Panc1 (cell line): ENCODE measurements at regions not wholly inside any gene's neighbourhood (a gene's known extent, or its start where the extent isn't known, plus 50 kb on each side); places are given as distances from the start of the nearest gene placed in this dataset.

Experiments
- ATAC-seq: fragments of 200-7000 bp; cut with Tn5 transposase; 2 replicates; pipeline ENCODE4 v1.9.1; 2020; ENCODE audit warnings: mild to moderate bottlenecking, moderate library complexity
- BruUV-seq: library from RNA; stranded (reverse); fragments of 400-500 nt; replicated peaks from 2 replicates; lab custom pipeline; 2021; lab: Mats Ljungman, UMichigan
- CTCF ChIA-PET: fragments of 300-600 bp; sonication (Branson Sonifier 250); formaldehyde crosslinking; loops from one replicate; lab custom pipeline; 2022; ENCODE audit warnings: antibody characterized with exemption; lab: Charles Lee
- POLR2A ChIA-PET: fragments of 300-600 bp; sonication (Branson Sonifier 250); formaldehyde crosslinking; loops from one replicate; lab custom pipeline; 2022; ENCODE audit warnings: antibody characterized with exemption; lab: Charles Lee
- DNase-seq: peaks from one replicate; pipeline ENCODE4 v3.0.0-alpha.2; 2010; ENCODE audit warnings: low read depth, low spot score
- H3K27ac ChIP-seq: 2 replicates; pipeline ENCODE4 v1.5.1; 2011; ENCODE audit warnings: mild to moderate bottlenecking, low read length, inconsistent platforms
- H3K27me3 ChIP-seq: fragments of 200-500 bp; sonication (Bioruptor generic); 2 replicates; pipeline ENCODE4 v1.6.0; 2014; ENCODE audit warnings: low read length, inconsistent platforms; ENCODE audit not compliant: control insufficient read depth, insufficient read depth
- H3K36me3 ChIP-seq: fragments of 200-500 bp; sonication (Bioruptor generic); 2 replicates; pipeline ENCODE4 v1.5.1; 2014; ENCODE audit warnings: inconsistent platforms, mild to moderate bottlenecking, low read length, moderate library complexity; ENCODE audit not compliant: control insufficient read depth, insufficient read depth
- H3K4me1 ChIP-seq: 2 replicates; pipeline ENCODE4 v1.5.1; 2011; ENCODE audit warnings: inconsistent platforms, mild to moderate bottlenecking, low read length, moderate library complexity; ENCODE audit not compliant: control insufficient read depth, insufficient read depth
- H3K4me3 ChIP-seq, 2 experiments: 2 replicates each; pipeline ENCODE4 v1.5.1; 2011 to 2012; ENCODE audit warnings: low read depth in 2 of 2, low read length in 2 of 2, mild to moderate bottlenecking in 2 of 2, inconsistent platforms in 1 of 2, moderate library complexity in 1 of 2
- H3K9me3 ChIP-seq: fragments of 200-500 bp; sonication (Bioruptor generic); 2 replicates; pipeline ENCODE4 v1.5.1; 2014; ENCODE audit warnings: low read depth, mild to moderate bottlenecking, inconsistent platforms, low read length, moderate library complexity; ENCODE audit not compliant: control insufficient read depth, insufficient read depth
- POLR2AphosphoS5 ChIP-seq: IDR thresholded peaks from 2 replicates; pipeline ENCODE4 v1.6.1; 2012; ENCODE audit warnings: mild to moderate bottlenecking, low read depth, low read length, moderate library complexity
- SIN3A ChIP-seq: IDR thresholded peaks from 2 replicates; pipeline ENCODE4 v1.6.1; 2012; ENCODE audit warnings: low read depth, mild to moderate bottlenecking, low read length, moderate library complexity, borderline replicate concordance; ENCODE audit not compliant: insufficient read depth
- TCF7L2 ChIP-seq: IDR thresholded peaks from 2 replicates; pipeline ENCODE4 v1.6.1; 2011; ENCODE audit warnings: mild to moderate bottlenecking, low read depth, low read length, inconsistent platforms
- in situ Hi-C: cut with HindIII; loops from 2 replicates; pipeline ENCODE4 v1.10.0; 2016; ENCODE audit warnings: low sequenced_read_pairs, low pct_unique_long_range_greater_than_20kb
- intact Hi-C: fragments of 100-400 bp; cut with micrococcal nuclease; formaldehyde crosslinking; loops from one replicate; pipeline ENCODE4 v1.10.0; 2022; ENCODE audit not compliant: unreplicated experiment
- TF ChIP-seq, protein P1 (sequence below), 2 experiments: IDR thresholded peaks; 2 replicates each; pipeline ENCODE4 v1.6.1; 2011 to 2012; ENCODE audit warnings: low read depth in 2 of 2, control low read depth in 1 of 2, low read length in 1 of 2, mild to moderate bottlenecking in 1 of 2, moderate library complexity in 1 of 2; ENCODE audit not compliant: insufficient read depth in 1 of 2
- TF ChIP-seq, protein P2 (sequence below): fragments of 450-650 bp; IDR thresholded peaks from 2 replicates; pipeline ENCODE4 v1.5.1; 2017; ENCODE audit warnings: mild to moderate bottlenecking

DNA sequence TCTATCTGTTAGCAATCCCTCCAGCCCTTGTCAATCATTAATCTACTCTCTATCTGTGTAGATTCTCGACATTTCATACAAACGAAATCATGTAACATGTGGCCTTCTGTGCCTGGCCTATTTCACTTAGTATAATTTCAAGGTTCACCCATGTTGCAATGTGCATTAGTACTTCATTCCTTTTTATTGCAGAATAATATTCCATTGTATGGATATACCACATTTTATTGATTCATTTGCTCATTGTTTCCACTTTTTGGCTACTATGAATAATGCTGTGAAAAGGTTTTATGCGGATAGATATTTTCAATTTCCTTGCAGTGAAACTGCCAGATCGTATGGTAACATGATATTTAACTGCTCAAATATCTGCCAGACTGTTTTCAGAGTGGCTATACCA lies 100.1 kb downstream of the MIAT start:
- Histone ChIP-seq H3K4me1 (no peaks in the 10 kb centered on the region), H3K9me3 (no peaks in the 10 kb centered on the region), H3K36me3 (no peaks in the 10 kb centered on the region), H3K27me3 (no peaks in the 10 kb centered on the region), H3K4me3 (no peak overlapping the region), H3K27ac (no peak overlapping the region)
- ATAC-seq (no peak), DNase-seq (no peak)
- no TSS peak for BruUV-seq
- in situ Hi-C loops = no loop called here
- TF ChIP-seq SIN3A (no peak), TCF7L2 (no peak), POLR2AphosphoS5 (no peak)
- TF ChIP-seq, protein P1, sequence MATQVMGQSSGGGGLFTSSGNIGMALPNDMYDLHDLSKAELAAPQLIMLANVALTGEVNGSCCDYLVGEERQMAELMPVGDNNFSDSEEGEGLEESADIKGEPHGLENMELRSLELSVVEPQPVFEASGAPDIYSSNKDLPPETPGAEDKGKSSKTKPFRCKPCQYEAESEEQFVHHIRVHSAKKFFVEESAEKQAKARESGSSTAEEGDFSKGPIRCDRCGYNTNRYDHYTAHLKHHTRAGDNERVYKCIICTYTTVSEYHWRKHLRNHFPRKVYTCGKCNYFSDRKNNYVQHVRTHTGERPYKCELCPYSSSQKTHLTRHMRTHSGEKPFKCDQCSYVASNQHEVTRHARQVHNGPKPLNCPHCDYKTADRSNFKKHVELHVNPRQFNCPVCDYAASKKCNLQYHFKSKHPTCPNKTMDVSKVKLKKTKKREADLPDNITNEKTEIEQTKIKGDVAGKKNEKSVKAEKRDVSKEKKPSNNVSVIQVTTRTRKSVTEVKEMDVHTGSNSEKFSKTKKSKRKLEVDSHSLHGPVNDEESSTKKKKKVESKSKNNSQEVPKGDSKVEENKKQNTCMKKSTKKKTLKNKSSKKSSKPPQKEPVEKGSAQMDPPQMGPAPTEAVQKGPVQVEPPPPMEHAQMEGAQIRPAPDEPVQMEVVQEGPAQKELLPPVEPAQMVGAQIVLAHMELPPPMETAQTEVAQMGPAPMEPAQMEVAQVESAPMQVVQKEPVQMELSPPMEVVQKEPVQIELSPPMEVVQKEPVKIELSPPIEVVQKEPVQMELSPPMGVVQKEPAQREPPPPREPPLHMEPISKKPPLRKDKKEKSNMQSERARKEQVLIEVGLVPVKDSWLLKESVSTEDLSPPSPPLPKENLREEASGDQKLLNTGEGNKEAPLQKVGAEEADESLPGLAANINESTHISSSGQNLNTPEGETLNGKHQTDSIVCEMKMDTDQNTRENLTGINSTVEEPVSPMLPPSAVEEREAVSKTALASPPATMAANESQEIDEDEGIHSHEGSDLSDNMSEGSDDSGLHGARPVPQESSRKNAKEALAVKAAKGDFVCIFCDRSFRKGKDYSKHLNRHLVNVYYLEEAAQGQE (IDR thresholded peaks at IDR 0.05; ENCODE audit: insufficient read depth in 1 of 2, low read depth in 2 of 2, low read length in 1 of 2) = no peak
- TF ChIP-seq, protein P2, sequence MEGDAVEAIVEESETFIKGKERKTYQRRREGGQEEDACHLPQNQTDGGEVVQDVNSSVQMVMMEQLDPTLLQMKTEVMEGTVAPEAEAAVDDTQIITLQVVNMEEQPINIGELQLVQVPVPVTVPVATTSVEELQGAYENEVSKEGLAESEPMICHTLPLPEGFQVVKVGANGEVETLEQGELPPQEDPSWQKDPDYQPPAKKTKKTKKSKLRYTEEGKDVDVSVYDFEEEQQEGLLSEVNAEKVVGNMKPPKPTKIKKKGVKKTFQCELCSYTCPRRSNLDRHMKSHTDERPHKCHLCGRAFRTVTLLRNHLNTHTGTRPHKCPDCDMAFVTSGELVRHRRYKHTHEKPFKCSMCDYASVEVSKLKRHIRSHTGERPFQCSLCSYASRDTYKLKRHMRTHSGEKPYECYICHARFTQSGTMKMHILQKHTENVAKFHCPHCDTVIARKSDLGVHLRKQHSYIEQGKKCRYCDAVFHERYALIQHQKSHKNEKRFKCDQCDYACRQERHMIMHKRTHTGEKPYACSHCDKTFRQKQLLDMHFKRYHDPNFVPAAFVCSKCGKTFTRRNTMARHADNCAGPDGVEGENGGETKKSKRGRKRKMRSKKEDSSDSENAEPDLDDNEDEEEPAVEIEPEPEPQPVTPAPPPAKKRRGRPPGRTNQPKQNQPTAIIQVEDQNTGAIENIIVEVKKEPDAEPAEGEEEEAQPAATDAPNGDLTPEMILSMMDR = no peak
- POLR2A ChIA-PET = no interaction called here
- CTCF ChIA-PET = no interaction called here
- intact Hi-C loops = no loop called here

DNA sequence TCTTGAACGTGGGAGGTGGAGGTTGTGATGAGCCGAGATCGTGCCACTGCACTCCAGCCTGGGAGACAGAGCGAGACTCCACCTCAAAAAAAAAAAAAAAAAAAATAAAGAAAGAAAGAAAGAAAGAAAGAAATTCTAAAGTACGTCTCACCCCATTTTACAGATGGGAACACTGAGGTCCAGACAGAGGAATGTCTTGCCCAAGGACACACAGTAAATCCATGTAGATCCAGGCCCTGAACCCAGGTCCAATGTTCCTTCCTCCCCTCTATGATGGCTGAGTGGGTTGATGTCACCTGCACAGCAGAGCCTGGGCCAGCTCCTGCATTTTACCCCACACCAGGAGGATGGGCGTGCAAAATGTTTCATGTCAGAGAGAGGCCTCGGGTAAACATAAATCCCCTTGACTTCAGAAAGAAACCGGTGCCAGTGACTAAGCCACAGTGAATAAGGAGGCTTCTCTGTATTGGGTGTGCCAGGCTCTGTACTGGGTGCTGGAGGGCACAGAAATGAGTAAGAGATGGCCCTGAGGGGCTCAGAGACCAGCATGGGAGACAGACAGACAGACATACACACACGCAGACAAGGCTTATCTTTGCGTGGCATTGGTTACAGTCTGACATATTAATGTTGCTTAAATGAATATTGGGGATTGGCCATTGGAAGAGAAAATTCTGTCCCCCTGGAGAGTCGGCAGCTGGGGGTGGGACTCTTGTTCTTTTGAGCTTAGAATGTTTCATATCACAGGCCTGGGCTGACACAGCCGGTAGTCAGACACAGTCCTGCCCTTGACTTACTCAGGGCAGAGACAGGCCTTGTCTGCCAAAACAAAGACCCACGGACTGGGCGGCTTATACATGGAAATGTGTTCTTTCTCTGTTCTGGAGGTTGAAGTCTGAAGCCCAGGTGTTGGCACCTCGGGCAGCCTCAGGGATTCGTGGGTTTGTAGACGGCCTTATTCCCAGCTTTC lies 105.4 kb downstream of the MIAT start:
- intact Hi-C loops (no loop called here), in situ Hi-C loops (no loop called here)
- CTCF ChIA-PET = interaction anchor here (0.5 kb wide), 1 partner anchor 10 kb away, joined by 4 read pairs; no protein-coding TSS in a partner anchor
- no peaks in the 10 kb centered on the region for H3K36me3 ChIP-seq
- no peak overlapping the region for H3K27ac ChIP-seq
- DNase-seq = no peak
- H3K27me3 ChIP-seq = no peaks in the 10 kb centered on the region
- no TSS peak for BruUV-seq
- TF ChIP-seq SIN3A (no peak), TCF7L2 (no peak), POLR2AphosphoS5 (no peak)
- TF ChIP-seq, protein P2 = no peak
- TF ChIP-seq, protein P1 (IDR thresholded peaks at IDR 0.05; ENCODE audit: insufficient read depth in 1 of 2, low read depth in 2 of 2, low read length in 1 of 2) = no peak
- H3K4me3 ChIP-seq = no peak overlapping the region
- H3K9me3 ChIP-seq = no peaks in the 10 kb centered on the region
- no peaks in the 10 kb centered on the region for H3K4me1 ChIP-seq
- POLR2A ChIA-PET = no interaction called here
- ATAC-seq = no peak
